Middle frontal gyrus (tissue), 1 donor: ENCODE measurements at regions not wholly inside any gene's neighbourhood (a gene's known extent, or its start where the extent isn't known, plus 50 kb on each side); places are given as distances from the start of the nearest gene placed in this dataset.
"Not testable (repeated sequence)": the region's sequence is repeated elsewhere in the genome, so short reads cannot be mapped to it uniquely, and the experiment has no call there.

Experiments
- DNase-seq: peaks from one replicate; pipeline ENCODE4 v3.0.0-alpha.2; 2015; ENCODE audit warnings: low spot score; ENCODE audit errors: extremely low spot score

- DNase-seq, result no peak
Observed at GRCh38 chr2:175872721-175873120, 129.3 kb downstream of the LNPK start.

GRCh38 chr2:175872005-175872348 lies 130.1 kb downstream of the LNPK start:
- DNase-seq, result no peak

- peak; percentile 18 for DNase-seq
Observed at GRCh38 chr2:175871331-175872004, 130.6 kb downstream of the LNPK start.

- no peak for DNase-seq
Observed at GRCh38 chr2:175865716-175866115, 136.4 kb downstream of the LNPK start.

- DNase-seq, result no peak
Observed at GRCh38 chr2:175864137-175864850, 137.8 kb downstream of the LNPK start.

- DNase-seq, result no peak
Observed at GRCh38 chr2:175861958-175862357, 140.1 kb downstream of the LNPK start.

GRCh38 chr2:175855794-175856453 lies 146.1 kb downstream of the LNPK start:
- peak; percentile 49 for DNase-seq

GRCh38 chr2:175855236-175855635 lies 146.8 kb downstream of the LNPK start:
- no peak for DNase-seq

- DNase-seq, result no peak
Observed at GRCh38 chr2:175854665-175855064, 147.4 kb downstream of the LNPK start.

- no peak for DNase-seq
Observed at GRCh38 chr2:175854129-175854528, 147.9 kb downstream of the LNPK start.

GRCh38 chr2:175853616-175853890 lies 148.5 kb downstream of the LNPK start:
- no peak for DNase-seq

- no peak for DNase-seq
Observed at GRCh38 chr2:175852879-175853615, 149.0 kb downstream of the LNPK start.

GRCh38 chr2:175847128-175847527 lies 154.9 kb downstream of the LNPK start:
- no peak for DNase-seq

GRCh38 chr2:175844169-175844568 lies 157.9 kb downstream of the LNPK start:
- no peak for DNase-seq

GRCh38 chr2:175843625-175844024 lies 158.4 kb downstream of the LNPK start:
- DNase-seq, result no peak

GRCh38 chr2:175842996-175843395 lies 159.1 kb downstream of the LNPK start:
- DNase-seq, result no peak

- not testable (repeated sequence) for DNase-seq
Observed at GRCh38 chr2:175840765-175841164, 161.3 kb downstream of the LNPK start.

- no peak for DNase-seq
Observed at GRCh38 chr2:175840256-175840655, 161.8 kb downstream of the LNPK start.

GRCh38 chr2:175838979-175839378 lies 163.1 kb downstream of the LNPK start:
- DNase-seq, result no peak

- DNase-seq, result no peak
Observed at GRCh38 chr2:175837046-175837445, 165.0 kb downstream of the LNPK start.

- DNase-seq, result no peak
Observed at GRCh38 chr2:175836361-175836760, 165.7 kb downstream of the LNPK start.

GRCh38 chr2:175834477-175834876 lies 167.6 kb downstream of the LNPK start:
- DNase-seq, result no peak
